Eye (tissue), 1 donor: ENCODE measurements at regions not wholly inside any gene's neighbourhood (a gene's known extent, or its start where the extent isn't known, plus 50 kb on each side); places are given as distances from the start of the nearest gene placed in this dataset.
A peak's percentile ranks its signal among the peaks of the same experiment; 100 is the strongest.
"Not testable (repeated sequence)": the region's sequence is repeated elsewhere in the genome, so short reads cannot be mapped to it uniquely, and the experiment has no call there.

ENCODE experiments used
- DNase-seq: peaks from one replicate; pipeline ENCODE4 v3.0.0-alpha.2; 2015

- DNase-seq = peak; percentile 53
Measured at GRCh38 chr10:10722422-10722821, 295.2 kb upstream of the CELF2 start.

- no peak for DNase-seq
Measured at GRCh38 chr10:10725196-10725595, 292.5 kb upstream of the CELF2 start.

GRCh38 chr10:10726101-10726500, 291.6 kb upstream of the CELF2 start:
- DNase-seq = no peak

- DNase-seq = not testable (repeated sequence)
Measured at GRCh38 chr10:10727411-10727810, 290.3 kb upstream of the CELF2 start.

GRCh38 chr10:10727812-10728211, 289.9 kb upstream of the CELF2 start:
- no peak for DNase-seq

- DNase-seq = no peak
Measured at GRCh38 chr10:10730471-10731043, 287.1 kb upstream of the CELF2 start.

- DNase-seq = no peak
Measured at GRCh38 chr10:10731366-10731765, 286.3 kb upstream of the CELF2 start.

- no peak for DNase-seq
Measured at GRCh38 chr10:10734356-10735064, 283.2 kb upstream of the CELF2 start.

- DNase-seq = no peak
Measured at GRCh38 chr10:10745291-10745690, 272.4 kb upstream of the CELF2 start.

- no peak for DNase-seq
Measured at GRCh38 chr10:10755490-10755889, 262.2 kb upstream of the CELF2 start.

- peak; percentile 35 for DNase-seq
Measured at GRCh38 chr10:10758306-10758705, 259.4 kb upstream of the CELF2 start.

GRCh38 chr10:10759806-10760205, 257.9 kb upstream of the CELF2 start:
- not testable (repeated sequence) for DNase-seq

GRCh38 chr10:10765017-10765416, 252.7 kb upstream of the CELF2 start:
- DNase-seq = no peak

- no peak for DNase-seq
Measured at GRCh38 chr10:10772411-10772810, 245.3 kb upstream of the CELF2 start.

- DNase-seq = no peak
Measured at GRCh38 chr10:10772874-10773508, 244.7 kb upstream of the CELF2 start.

- no peak for DNase-seq
Measured at GRCh38 chr10:10774416-10774815, 243.3 kb upstream of the CELF2 start.

GRCh38 chr10:10776363-10776762, 241.3 kb upstream of the CELF2 start:
- no peak for DNase-seq

GRCh38 chr10:10777279-10777678, 240.4 kb upstream of the CELF2 start:
- no peak for DNase-seq

- no peak for DNase-seq
Measured at GRCh38 chr10:10777723-10778122, 239.9 kb upstream of the CELF2 start.

GRCh38 chr10:10778959-10779358, 238.7 kb upstream of the CELF2 start:
- no peak for DNase-seq

- DNase-seq = no peak
Measured at GRCh38 chr10:10779511-10779910, 238.2 kb upstream of the CELF2 start.

GRCh38 chr10:10780746-10781145, 236.9 kb upstream of the CELF2 start:
- no peak for DNase-seq

- DNase-seq = no peak
Measured at GRCh38 chr10:10782603-10783002, 235.1 kb upstream of the CELF2 start.

- no peak for DNase-seq
Measured at GRCh38 chr10:10785627-10786026, 232.0 kb upstream of the CELF2 start.
